ENCODE measurements at regions not wholly inside any gene's neighbourhood (a gene's known extent, or its start where the extent isn't known, plus 50 kb on each side); places are given as distances from the start of the nearest gene placed in this dataset.

DNA sequence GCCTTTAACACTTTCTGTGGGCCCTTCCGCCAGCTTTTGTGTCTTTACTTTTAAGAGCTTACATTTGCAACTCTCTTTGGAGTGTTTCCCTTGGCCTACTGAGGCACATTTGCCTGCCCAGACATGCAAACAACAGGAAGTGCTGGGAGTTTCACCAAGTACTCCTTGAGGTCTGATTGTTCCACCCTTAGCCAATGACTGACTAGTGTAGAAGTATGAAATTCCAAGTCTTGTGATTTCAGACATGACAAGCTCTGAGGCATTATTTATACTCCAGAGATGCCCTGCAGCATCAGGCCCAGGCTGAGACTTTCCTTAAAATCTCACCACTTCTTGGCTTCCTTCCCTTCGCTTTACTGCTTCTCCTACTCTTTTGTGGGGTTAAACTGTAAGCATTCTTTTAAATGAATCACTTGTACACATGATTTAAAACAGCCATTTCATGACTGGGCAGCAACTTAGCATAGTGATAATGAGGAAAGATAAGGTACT, 174.1 kb downstream of the SLC6A15 start:
- TF ChIP-seq POLR2A (IDR thresholded peaks at IDR 0.05) (no peak), CTCF (IDR thresholded peaks at IDR 0.05) (no peak), EP300 (IDR thresholded peaks at IDR 0.05) (no peak), POLR2AphosphoS5 (IDR thresholded peaks at IDR 0.05) (no peak)

Measured in sigmoid colon (tissue), 4 donors.